Right lung (tissue), 2 donors: ENCODE measurements at regions not wholly inside any gene's neighbourhood (a gene's known extent, or its start where the extent isn't known, plus 50 kb on each side); places are given as distances from the start of the nearest gene placed in this dataset.

Experiments
- DNase-seq, 2 donors: peaks; one replicate each; pipeline ENCODE4 v3.0.0-alpha.2; 2013

DNA sequence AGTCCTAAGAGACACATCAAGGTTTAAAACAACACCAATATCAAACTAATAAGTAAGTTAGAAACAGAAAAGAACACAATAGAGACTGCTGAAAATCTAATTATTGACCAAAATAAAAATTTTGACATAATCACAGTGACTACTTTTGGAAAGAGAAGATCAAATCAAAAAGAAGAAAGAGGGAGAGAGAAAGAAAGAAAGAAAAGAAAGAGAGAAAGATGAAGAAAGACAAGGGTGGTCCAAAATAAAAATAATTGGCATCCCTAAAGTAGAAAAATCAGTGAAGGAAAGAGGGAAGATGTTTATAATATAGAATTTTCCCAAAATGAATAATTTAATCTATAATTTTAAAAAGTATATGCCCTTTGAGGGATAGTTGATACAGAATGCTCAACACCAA, 118.8 kb upstream of the VIPR2 start:
- no peak for DNase-seq

DNA sequence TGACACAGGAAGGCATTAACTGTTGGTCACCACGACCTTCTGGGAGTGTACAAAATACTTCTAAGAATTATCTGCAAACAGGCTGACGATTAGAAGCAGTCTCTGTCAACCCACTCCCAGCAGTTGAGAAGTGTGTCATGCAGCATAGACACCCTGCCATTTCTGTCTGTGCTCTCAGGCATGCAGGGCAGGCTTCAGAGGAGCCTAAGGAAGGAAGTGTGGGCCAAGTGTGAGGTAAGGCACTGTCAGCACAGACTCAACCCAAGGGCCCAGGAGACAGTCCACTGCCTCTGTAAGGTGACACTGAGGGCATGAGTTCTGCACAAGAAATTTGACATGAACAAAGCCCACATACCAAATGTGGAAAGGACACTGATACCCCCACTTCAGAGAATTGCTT, 109.0 kb upstream of the VIPR2 start:
- DNase-seq = no peak

DNA sequence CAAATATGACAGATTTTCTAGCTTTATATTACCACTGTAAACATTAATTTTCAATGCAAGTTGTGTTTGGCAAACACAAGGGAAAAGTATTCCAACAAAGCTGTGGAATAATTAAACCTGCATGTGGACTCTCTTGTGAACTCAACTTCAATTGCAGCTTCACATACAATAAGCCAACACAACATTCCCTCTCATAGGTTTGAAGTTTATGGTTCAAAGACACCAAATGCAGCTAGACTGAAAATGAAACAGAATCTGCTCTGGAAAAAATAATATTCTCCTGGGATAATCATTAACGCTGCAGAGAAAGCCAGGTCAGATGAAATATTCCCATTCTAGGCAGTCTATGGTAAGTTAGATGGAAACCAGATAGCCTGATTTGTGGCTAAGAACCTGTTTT, 105.8 kb upstream of the VIPR2 start:
- no peak for DNase-seq

DNA sequence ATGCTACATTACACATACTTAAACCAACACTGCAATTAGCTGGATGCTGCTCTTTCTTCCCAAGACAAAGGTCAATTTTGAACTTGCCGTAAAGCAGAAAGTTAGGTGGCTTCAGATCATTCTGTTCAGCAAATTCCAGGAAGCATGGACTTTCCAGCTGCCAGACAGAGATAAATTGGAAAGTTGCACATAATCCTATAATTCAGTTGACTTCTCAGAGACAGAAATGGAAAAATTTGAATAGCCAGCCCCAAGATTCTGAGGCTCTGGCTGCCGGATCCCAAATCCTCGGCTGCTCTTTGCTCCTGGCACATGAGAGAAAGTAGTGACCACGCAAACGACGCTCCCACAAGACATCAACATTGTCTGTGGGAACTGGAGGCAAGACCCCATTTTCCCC, 105.0 kb upstream of the VIPR2 start:
- no peak for DNase-seq

DNA sequence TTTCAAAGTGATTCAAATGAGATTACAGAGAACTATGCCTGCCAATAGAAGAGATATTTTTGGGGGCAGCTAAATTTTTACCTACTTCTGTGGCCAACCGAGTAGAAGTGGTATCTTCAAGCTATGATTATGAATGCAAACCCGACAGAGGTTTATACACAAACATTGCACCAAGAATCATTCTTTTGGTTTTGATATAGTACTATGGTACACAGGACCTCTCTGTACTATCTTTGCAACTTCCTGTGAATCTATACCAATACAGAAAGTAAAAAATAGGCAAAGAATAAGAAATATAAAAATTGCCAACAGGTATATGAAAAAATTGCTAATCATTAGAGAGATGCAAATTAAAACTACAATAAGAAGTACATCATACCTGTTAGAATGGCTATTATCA, 103.2 kb upstream of the VIPR2 start:
- no peak for DNase-seq

DNA sequence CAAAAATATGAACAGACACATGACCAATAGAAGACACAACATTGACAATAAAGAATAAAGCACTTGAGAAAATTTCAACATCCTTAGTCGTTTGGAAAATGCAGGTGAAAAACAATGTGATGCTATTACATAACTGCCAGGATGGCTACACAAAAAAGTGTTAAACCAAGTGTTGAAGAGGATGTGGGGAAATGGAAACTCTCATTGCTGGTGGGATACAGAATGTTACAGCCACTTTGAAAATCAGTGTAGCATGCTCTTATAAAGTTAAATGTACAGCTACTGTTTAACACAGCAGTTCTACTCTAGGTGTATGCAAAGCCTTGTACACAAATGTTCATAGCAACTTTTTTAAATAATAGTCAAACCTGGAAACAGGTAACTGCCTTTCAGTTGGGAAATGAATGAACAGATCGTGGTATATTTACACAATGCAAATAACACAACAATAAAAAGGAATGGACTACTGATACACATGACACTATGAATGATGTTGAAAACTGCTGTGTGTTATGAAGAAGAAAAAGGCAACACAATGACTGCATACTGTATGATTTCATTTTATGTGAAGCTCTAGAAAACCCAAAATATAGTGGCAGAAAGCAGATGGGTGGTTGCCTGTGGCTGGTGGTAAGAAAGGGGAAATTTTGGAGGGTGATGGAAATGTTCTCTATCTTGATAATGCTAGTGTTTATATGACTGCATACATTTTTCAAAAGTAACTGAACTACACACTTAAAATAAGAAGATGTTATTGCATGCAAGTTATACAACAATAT, 102.2 kb upstream of the VIPR2 start:
- DNase-seq = no peak

DNA sequence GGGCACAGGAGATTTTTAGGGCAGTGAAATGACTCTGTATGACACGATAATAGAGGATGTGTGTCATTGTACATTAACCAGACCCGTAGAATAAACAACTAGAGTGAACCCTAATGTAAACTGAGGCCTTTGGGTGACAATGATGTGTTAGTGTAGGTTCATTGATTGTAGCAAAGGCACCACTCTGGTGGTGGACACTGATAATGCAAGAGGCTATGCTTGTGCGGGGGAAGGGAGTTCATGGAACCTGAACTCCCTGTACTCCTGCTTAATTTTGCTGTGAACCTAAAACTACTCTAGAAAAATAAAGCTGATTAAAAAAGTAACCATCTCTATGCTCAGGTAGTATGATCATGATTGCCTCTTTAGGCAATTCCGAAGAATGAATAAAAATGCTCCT, 96.3 kb upstream of the VIPR2 start:
- no peak for DNase-seq

DNA sequence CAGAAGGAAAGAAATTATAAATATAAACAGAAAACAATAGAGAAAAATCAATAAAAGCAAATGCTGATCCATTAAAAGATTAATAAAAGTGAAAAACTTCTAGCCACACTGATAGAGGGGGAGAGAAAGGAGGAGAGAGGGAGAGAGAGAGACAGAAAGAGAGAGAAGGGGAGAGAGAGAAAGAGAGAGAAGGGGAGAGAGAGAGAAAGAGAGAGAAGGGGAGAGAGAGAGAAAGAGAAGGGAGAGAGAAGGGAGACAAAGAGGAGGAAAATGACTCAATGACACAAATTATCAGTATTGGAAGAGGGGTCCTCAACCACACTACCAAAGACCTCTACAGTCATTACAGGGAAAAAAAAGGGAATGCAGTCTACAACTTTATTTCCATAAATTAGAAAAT, 94.4 kb upstream of the VIPR2 start:
- DNase-seq = no peak

DNA sequence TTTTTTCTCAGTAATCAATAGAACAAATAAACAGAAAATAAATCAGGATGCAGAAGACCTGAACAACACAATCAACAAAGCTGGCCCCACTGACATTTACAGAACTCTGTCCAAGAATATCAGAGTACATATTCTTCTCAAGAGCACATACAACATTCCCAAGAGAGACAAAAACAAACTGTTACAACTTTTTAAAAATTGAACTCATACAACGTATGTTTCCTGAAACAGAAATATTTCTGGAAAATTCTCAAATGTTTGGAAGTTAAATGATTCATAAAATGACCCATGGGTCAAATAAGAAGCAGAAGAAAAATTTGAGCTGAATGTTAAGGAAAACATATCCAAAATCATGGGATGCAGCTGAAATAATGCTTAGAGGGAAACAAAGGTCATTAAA, 93.9 kb upstream of the VIPR2 start:
- no peak for DNase-seq

DNA sequence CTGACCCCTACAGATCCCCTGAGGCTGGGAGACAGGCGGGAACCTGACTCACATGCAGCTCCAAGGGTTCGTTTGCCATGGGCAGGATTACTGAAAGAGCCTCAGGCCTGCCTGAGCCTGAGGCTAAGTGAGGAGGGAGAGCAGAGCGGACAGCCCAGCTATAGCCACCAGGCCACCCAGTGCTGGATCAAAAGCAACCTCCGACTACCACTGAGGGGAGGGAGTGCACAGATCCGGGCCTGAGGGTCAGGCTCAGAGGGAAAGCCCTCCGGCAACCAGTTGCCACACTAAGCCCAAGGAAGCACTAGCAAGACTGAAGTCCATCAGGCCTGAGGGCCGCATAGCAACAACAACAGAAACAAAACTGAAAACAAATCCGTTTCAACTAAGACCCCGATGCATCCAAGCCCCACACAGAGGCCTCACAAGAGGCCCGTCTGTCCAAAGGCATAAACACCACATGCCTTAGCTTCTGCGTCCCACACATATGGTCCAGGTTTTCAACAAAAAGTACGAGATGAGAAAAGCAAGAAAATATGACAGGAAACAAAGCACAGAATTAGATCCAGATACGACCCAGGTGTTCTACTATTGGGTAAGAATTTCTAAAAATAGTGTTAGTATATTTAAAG, 92.5 kb upstream of the VIPR2 start:
- no peak for DNase-seq

DNA sequence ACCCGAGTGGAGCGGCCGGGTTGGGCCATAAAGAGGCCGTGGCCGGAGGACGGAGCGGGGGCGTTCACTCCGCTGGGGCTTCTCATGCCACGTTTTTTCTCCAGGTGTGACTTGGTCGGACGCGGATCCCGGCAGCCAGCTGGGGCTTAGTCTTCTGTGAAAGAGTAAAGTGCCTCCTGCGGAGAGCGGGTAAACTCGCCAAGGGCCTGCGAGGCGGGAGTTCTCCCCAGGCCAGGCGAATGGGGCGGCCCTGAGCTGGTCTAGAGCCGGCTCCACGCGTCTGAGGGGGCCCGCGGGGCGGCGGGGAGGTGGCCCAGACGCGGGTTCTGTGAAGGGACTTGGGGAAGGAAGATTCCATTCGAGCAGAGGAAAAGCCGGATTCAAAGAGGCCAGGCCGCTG, 86.3 kb upstream of the VIPR2 start:
- DNase-seq = no peak

DNA sequence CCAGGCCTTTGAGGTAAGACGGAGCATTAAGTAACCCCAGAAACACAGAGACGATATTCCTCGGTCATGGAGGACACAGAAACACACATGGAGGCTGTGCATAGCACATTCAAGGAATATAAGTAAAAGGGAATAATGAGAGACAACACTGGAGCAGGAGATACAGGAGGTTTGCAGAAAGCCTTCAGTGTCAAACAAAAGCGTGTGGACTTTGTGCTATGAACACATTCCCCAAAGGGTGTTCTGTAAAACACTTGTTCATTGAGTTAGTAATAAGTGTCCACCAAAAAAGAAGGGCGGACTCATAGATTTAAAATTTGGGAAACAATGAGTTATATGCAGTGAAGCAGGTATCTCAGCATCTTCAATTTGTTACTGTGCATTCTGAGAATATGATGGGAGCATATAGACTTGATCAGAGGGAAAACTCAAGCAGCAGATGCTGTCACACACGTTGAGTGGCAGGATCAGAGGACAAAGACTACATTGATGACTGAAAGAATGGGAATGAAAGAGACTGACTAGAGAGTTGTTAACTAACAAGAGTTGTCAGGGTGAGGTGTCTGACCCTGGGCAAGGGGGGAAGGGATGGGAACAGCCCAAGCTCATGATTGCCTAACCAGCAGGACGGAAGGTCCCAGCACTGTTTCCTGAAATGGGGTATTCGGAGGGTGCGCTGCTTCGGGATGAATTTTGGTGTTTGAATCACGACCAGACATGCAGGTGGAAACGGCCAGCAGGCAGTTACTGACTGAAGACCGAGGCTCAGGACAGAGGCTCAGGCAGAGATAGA, 85.2 kb upstream of the VIPR2 start:
- DNase-seq = no peak

DNA sequence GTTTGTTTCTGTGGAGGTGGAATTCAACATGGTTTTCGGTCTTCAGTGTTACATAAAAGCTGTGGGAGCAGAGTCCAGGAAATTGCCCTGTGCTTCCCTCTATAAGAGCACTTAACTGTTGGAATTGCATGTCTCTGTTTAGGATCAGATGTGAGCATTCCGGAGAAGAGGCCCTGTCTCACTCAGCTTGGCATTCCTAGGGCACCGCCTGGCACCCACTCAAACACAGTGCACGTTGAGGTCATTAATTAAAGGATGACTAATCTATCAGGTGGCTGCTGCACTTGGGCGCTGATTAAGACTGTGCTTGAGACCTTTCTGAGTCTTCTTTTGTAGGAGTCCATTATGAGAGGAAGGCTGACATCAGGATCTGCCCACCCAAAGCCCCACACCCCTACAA, 82.8 kb upstream of the VIPR2 start:
- no peak for DNase-seq

DNA sequence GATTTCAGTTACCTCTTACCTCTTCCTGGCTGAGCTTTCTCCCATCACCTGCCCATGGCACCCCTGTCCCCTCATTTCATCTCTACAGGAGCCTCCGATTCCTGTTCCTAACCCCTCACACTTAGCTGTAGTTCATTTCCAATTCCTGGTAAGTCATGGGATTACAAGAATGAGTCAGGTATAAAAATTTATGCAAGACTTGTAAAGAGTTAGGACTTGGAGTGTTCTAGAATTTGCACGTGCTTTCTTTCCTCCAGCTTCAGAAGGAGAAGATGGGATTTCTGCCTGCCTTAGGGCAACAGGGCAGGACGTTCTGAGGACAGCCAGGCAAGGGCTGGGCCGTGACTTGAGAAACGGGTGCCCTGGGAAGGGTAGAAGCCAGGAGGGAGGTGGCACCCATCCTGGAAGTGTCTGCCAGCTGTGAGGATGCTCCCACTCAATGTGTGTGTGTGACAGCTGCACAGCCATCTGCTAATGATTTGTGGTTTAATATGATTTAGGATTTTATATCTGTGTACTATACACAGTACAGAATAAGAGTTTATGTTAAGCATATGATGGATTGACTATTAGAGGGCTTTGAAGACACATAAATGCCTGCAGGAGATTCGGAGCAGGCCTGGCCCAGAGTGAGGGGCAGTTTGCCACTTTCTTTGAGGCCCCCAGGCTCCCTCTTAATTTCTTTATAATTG, 81.5 kb upstream of the VIPR2 start:
- DNase-seq = no peak

DNA sequence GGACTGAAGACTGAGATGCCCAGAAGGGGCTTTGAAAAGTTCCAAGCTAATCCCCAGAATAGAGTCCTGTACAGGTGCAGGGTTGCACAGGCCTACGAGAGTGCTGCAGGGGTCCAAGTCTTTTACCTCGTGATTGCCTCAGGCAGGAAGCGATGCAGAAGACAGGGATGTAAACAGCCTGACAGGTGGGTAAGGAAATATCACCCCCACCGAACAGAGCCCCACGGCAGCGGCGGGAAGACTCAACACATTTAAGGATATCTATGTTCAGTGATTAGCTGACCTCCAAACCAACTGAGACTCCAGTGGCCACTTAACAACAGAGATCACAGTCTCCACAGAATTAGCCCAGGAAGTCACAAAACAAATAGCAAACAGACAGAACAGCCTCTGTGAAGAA, 73.9 kb upstream of the VIPR2 start:
- no peak for DNase-seq

DNA sequence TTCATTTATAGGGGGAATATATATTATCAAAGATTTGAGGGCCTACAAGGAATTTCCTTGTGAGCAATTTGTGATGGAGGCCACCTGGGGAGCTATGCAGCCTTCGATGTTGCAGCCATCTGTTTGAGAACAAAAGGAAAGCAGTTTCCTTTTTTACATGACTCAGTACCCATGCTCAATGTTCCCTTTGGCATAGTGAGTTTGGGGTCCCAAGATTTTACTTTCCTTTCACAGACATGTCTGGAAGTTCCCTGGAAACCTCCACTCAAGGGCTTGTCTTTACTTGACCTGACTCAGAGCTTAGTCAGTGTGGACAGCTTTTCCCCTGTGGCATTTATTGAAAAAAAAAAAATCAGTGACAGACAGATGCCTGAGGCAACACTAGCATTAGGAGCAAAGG, 73.5 kb upstream of the VIPR2 start:
- no peak for DNase-seq

DNA sequence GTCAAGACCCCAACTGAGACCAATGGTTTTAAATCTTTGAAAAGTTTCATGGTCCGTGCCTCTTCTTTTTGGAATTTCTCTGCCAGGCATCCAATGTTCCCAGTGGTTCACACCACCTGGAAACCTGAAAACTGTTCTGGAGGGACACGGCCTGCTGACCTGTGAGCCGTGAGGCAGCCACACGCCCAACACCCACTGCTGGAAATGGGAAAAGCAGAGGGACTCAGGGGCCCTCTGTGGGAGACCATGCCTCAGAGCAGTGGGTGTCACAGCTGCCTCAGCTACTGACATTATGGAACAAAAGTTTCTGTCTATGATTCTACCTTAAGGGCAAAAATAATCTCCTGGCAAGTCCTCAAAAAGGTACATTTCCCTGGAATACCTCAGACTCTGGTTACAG, 70.4 kb upstream of the VIPR2 start:
- no peak for DNase-seq

DNA sequence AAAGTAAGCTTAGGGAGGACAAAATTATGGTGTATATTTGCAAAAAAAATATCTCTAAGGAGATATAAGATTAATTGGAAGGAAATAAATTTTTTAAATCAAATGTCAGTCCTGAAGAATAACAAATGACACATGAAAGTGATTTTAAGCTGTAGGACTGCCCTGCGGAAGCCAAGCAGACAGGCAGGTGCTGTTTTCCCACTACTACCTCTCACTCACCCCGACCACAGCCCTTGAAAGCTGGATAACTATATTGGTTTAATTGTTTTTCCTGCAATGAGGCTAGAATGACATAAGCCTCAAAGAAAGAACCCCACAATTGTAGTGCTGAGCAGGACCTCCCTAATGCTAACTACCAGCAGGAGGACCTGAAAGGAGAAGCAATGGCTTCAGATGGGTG, 68.6 kb upstream of the VIPR2 start:
- DNase-seq = no peak

DNA sequence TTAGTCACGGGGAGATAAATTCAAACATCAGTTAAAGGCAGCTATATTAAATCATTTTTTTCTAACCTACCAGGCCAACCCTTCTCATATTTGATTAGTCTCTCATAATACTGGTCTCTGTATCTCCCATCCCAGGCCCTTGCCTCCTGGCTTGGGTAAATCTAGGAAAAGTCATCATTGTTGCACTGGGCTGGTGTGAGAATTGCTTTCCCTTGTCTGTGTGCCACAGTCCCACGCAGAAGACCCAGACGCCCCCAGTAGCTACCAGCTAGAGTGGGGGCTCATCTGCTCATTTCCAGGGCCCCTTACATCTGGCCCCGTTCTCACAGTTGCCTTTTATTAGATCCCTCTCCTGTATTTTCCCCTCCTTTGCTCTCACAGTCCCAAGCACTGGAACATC, 67.6 kb upstream of the VIPR2 start:
- no peak for DNase-seq

DNA sequence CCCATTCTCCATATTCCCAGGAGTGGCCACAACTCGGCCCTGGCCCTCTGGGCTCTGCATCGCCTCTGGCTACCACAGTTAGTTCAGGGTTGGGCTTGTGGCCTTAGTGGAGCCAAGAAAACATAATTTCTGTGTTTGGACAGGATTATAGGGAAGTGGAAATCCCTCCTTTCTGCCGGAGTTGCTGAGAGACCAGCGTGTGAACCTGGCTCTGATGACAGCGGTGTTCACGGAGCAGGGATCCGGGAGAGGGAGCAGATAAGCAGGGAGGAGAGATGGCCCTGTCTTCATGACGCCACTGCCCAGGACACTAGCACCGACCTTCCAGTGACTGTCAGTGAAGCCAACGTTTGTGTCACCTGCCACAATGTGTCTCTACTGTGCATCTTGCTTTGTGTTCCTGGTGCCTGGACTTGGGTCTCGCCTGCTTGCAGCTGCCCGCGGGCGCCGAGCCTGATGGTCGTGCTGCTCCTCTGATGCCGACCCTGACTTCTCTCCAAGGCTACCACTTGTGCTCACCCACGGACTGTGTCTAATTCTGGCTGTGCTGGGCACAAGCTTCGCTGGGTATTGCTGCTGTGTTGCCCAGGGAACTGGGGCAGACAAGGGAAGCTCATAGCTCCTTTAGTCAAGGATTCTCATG, 67.0 kb upstream of the VIPR2 start:
- no peak for DNase-seq

DNA sequence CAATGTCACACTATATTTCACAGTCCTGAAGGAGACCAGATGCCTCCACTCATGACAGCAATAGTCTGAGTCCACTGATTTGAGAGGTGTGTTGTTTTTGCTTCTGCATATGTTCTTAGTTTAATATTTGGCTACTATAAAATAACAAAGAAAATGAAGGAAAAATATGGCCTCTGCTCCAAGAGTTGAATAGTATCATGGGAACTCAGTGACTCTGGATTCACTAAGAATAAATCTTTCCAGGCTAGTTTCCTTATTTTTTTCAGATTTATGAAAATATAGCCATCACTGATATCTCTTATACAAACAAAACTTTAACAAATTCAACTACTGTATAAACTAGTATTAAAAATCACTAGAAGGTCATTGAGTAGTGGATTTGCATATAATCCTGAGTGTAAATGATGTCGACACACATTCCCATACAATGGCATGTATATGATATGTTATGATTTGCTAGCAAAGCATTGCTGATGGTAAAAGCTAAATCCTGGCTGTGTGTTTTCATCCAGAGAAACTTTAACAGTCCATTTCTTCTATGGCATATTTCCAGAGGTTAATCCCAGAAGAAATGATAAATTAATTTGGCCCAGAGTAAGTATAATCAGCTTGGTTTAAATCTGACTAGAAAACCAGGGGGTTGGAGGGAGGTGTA, 66.0 kb upstream of the VIPR2 start:
- DNase-seq = no peak

DNA sequence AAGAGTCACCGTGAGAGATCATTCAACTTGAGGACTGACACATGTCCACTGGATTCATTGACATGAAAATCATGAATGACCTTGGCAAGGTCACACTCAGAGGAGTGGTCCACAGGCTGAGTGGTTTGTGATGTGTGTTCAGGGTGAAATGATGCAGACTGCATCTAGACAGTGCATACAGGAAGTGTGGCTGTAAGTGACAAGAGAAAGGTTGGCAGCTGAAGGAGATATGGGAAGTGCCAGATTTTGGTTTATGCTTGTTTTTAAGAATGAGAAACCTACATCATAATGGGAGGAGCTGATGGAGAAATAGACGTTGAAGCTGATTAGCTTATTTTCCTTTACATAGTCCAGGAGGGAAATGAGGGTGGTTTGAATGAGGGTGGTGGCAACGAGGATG, 64.8 kb upstream of the VIPR2 start:
- DNase-seq = no peak
